H1 (cell line): ENCODE measurements at regions not wholly inside any gene's neighbourhood (a gene's known extent, or its start where the extent isn't known, plus 50 kb on each side); places are given as distances from the start of the nearest gene placed in this dataset.
A peak's percentile ranks its signal among the peaks of the same experiment; 100 is the strongest.

ENCODE experiments used
- CTCF ChIA-PET: fragments of 300-600 bp; sonication (Branson Sonifier 250); formaldehyde crosslinking; loops from one replicate; lab custom pipeline; 2021; ENCODE audit not compliant: partially characterized antibody; lab: Charles Lee
- POLR2A ChIA-PET: fragments of 300-600 bp; sonication (Branson Sonifier 250); formaldehyde crosslinking; loops from one replicate; lab custom pipeline; 2021; ENCODE audit warnings: inconsistent platforms; ENCODE audit not compliant: partially characterized antibody; lab: Charles Lee
- DNase-seq, 2 experiments: peaks; one replicate each; pipeline versions ENCODE4 v3.0.0 to v3.0.0-alpha.2; 2010 to 2022; ENCODE audit warnings: low spot score in 2 of 2, low read depth in 1 of 2, mixed read lengths in 1 of 2
- FAIRE-seq: peaks from 2 replicates; lab custom pipeline; 2011; peaks lifted over from hg19 to GRCh38; lab: Jason Lieb, UNC
- H2AFZ ChIP-seq: 2 replicates; pipeline ENCODE4 v1.8.1; 2012; ENCODE audit warnings: low read length, inconsistent platforms
- H2AK5ac ChIP-seq: 2 replicates; pipeline ENCODE4 v1.6.1; 2013; ENCODE audit warnings: low read depth, low read length
- H2BK120ac ChIP-seq: replicated peaks from 2 replicates; pipeline ENCODE3; 2013; ENCODE audit warnings: low read depth, low read length, inconsistent platforms
- H2BK12ac ChIP-seq: 2 replicates; pipeline ENCODE4 v1.6.1; 2013; ENCODE audit warnings: low read depth, low read length
- H2BK15ac ChIP-seq: 2 replicates; pipeline ENCODE4 v1.6.1; 2013; ENCODE audit warnings: low read length
- H2BK20ac ChIP-seq: 2 replicates; pipeline ENCODE4 v1.6.1; 2013; ENCODE audit warnings: low read length
- H2BK5ac ChIP-seq: 2 replicates; pipeline ENCODE4 v1.6.1; 2013; ENCODE audit warnings: low read depth, low read length
- H3K14ac ChIP-seq: 2 replicates; pipeline ENCODE4 v1.6.1; 2013; ENCODE audit warnings: inconsistent platforms; ENCODE audit not compliant: insufficient read length
- H3K18ac ChIP-seq: 2 replicates; pipeline ENCODE4 v1.6.1; 2013; ENCODE audit warnings: low read length; ENCODE audit errors: extremely low read depth
- H3K23ac ChIP-seq: 2 replicates; pipeline ENCODE4 v1.6.1; 2013; ENCODE audit warnings: inconsistent platforms; ENCODE audit not compliant: insufficient read length
- H3K23me2 ChIP-seq: 2 replicates; pipeline ENCODE4 v1.6.1; 2013; ENCODE audit warnings: low read depth, low read length
- H3K27ac ChIP-seq: 2 replicates; pipeline ENCODE4 v1.6.1; 2011; ENCODE audit warnings: low read depth, low read length, inconsistent platforms
- H3K27me3 ChIP-seq, 4 experiments: replicated peaks in 1 of 4; 1 replicate in 1 of 4; 2 replicates in 3 of 4; pipeline versions ENCODE4 v1.6.1 to v1.8.1; 2011 to 2013; ENCODE audit warnings: low read length in 3 of 4, mild to moderate bottlenecking in 3 of 4, inconsistent platforms in 2 of 4, mixed read lengths in 2 of 4, moderate library complexity in 1 of 4; ENCODE audit not compliant: control insufficient read depth in 3 of 4, insufficient read depth in 3 of 4; ENCODE audit errors: extremely low read depth in 1 of 4
- H3K36me3 ChIP-seq, 4 experiments: 2 replicates each; pipeline versions ENCODE4 v1.6.1 to v1.8.1; 2011 to 2013; ENCODE audit warnings: mild to moderate bottlenecking in 4 of 4, low read length in 3 of 4, moderate library complexity in 2 of 4, control low read depth in 1 of 4, inconsistent platforms in 1 of 4; ENCODE audit not compliant: insufficient read depth in 4 of 4, control insufficient read depth in 2 of 4
- H3K4ac ChIP-seq: replicated peaks from 2 replicates; pipeline ENCODE3; 2013; ENCODE audit warnings: low read length, low read depth, mixed read lengths, inconsistent platforms; ENCODE audit not compliant: insufficient read length
- H3K4me1 ChIP-seq, 4 experiments: replicated peaks in 1 of 4; 1 replicate in 1 of 4; 2 replicates in 3 of 4; pipeline versions ENCODE4 v1.6.1 to v1.8.1; 2011 to 2013; ENCODE audit warnings: low read length in 3 of 4, inconsistent platforms in 2 of 4, mixed read lengths in 1 of 4; ENCODE audit not compliant: insufficient read depth in 4 of 4, control insufficient read depth in 3 of 4
- H3K4me2 ChIP-seq, 2 experiments: 2 replicates each; pipeline versions ENCODE4 v1.6.1 to v1.8.1; 2011 to 2013; ENCODE audit warnings: low read depth in 2 of 2, low read length in 2 of 2, control low read depth in 1 of 2, inconsistent platforms in 1 of 2, mild to moderate bottlenecking in 1 of 2; ENCODE audit not compliant: insufficient read depth in 1 of 2
- H3K4me3 ChIP-seq, 4 experiments: fragments of 200-600, 300-600 bp in 1 of 4; sonication (generic), shearing (Covaris generic), sonication (Bioruptor Twin) in 1 of 4; 2 replicates each; pipeline versions ENCODE4 v1.5.1 to v1.8.1; 2011 to 2016; ENCODE audit warnings: low read length in 4 of 4, low read depth in 3 of 4, control low read depth in 2 of 4, inconsistent platforms in 2 of 4, mild to moderate bottlenecking in 2 of 4, mixed read lengths in 1 of 4, moderate library complexity in 1 of 4; ENCODE audit not compliant: insufficient read depth in 2 of 4; ENCODE audit errors: extremely low read depth in 1 of 4
- H3K56ac ChIP-seq: replicated peaks from 2 replicates; pipeline ENCODE3; 2013; ENCODE audit warnings: low read depth, mild to moderate bottlenecking, mixed read lengths, low read length, inconsistent platforms; ENCODE audit not compliant: insufficient read length
- H3K79me1 ChIP-seq: 2 replicates; pipeline ENCODE4 v1.6.1; 2013; ENCODE audit warnings: low read depth, low read length, control low read depth
- H3K79me2 ChIP-seq, 2 experiments: 2 replicates each; pipeline versions ENCODE4 v1.6.1 to v1.8.1; 2012 to 2013; ENCODE audit warnings: low read length in 2 of 2, mild to moderate bottlenecking in 2 of 2, inconsistent platforms in 1 of 2; ENCODE audit not compliant: insufficient read depth in 2 of 2, control insufficient read depth in 1 of 2
- H3K9ac ChIP-seq, 4 experiments: replicated peaks in 1 of 4; 1 replicate in 1 of 4; 2 replicates in 3 of 4; pipeline versions ENCODE4 v1.6.1 to v1.8.1; 2011 to 2013; ENCODE audit warnings: low read depth in 3 of 4, low read length in 3 of 4, control low read depth in 2 of 4, mild to moderate bottlenecking in 2 of 4, moderate library complexity in 2 of 4, inconsistent platforms in 1 of 4; ENCODE audit errors: extremely low read depth in 1 of 4
- H3K9me3 ChIP-seq, 2 experiments: 2 replicates each; pipeline versions ENCODE4 v1.6.1 to v1.8.1; 2012 to 2013; ENCODE audit warnings: mild to moderate bottlenecking in 2 of 2, moderate library complexity in 2 of 2, control low read depth in 1 of 2, inconsistent platforms in 1 of 2, low read depth in 1 of 2, low read length in 1 of 2, mixed read lengths in 1 of 2; ENCODE audit not compliant: insufficient read depth in 2 of 2
- H4K20me1 ChIP-seq, 2 experiments: replicated peaks in 1 of 2; 2 replicates each; pipeline versions ENCODE3 to v1.8.1; 2011 to 2013; ENCODE audit warnings: inconsistent platforms in 2 of 2, low read length in 2 of 2, mild to moderate bottlenecking in 1 of 2; ENCODE audit not compliant: insufficient read depth in 2 of 2, control insufficient read depth in 1 of 2
- H4K5ac ChIP-seq: 2 replicates; pipeline ENCODE4 v1.6.1; 2013; ENCODE audit warnings: low read length, low read depth, mixed read lengths, inconsistent platforms; ENCODE audit not compliant: insufficient read length
- H4K8ac ChIP-seq: 2 replicates; pipeline ENCODE4 v1.8.0; 2013; ENCODE audit warnings: mild to moderate bottlenecking, moderate library complexity, low read length, inconsistent platforms; ENCODE audit not compliant: insufficient read depth; ENCODE audit errors: extremely low read depth
- H4K91ac ChIP-seq: replicated peaks from 2 replicates; pipeline ENCODE3; 2013; ENCODE audit warnings: low read length, mixed read lengths, inconsistent platforms; ENCODE audit not compliant: insufficient read length
- BCL11A ChIP-seq, 2 experiments: IDR thresholded peaks; one replicate each; pipeline ENCODE4 v1.6.1; 2011; ENCODE audit warnings: low read depth in 2 of 2, low read length in 2 of 2, mild to moderate bottlenecking in 2 of 2
- HDAC6 ChIP-seq: IDR thresholded peaks from one replicate; pipeline ENCODE4 v1.7.1; 2012; ENCODE audit warnings: low read depth, mild to moderate bottlenecking, inconsistent platforms, low read length, moderate library complexity
- WGBS, 2 experiments: shearing (Covaris generic) in 1 of 2; methylation state at CpG; one replicate each; pipeline versions ENCODE4 v1.1.6 to v1.1.7; 2013 to 2015; ENCODE audit warnings: low lambda C conversion rate in 2 of 2, mixed read lengths in 2 of 2, inconsistent platforms in 1 of 2, low coverage in 1 of 2, missing lambda C conversion rate in 1 of 2; ENCODE audit not compliant: insufficient replicate concordance in 2 of 2, insufficient coverage in 1 of 2, insufficient read length in 1 of 2; ENCODE audit errors: extremely low coverage in 1 of 2, missing lambda C conversion rate in 1 of 2; 5-methylcytosine and 5-hydroxymethylcytosine counted together

GRCh38 chr5:39794513-39795210 is 369.9 kb upstream of the DAB2 start:
- Histone ChIP-seq H3K4me2 (no peak overlapping the region), H2BK15ac (no peak overlapping the region), H3K23ac (no peak overlapping the region), H4K91ac (no peak overlapping the region), H2AFZ (peak overlapping the region; percentile 69; the same call in 1 of the 2 replicates), H2BK12ac (no peak overlapping the region), H3K36me3 (no peaks in the 10 kb centered on the region), H2AK5ac (no peak overlapping the region), H4K20me1 (no peaks in the 10 kb centered on the region), H3K79me1 (no peaks in the 10 kb centered on the region), H3K9me3 (no peaks in the 10 kb centered on the region), H3K14ac (no peak overlapping the region), H3K9ac (no peak overlapping the region), H2BK5ac (no peak overlapping the region), H3K4me3 (no peak overlapping the region), H2BK20ac (no peak overlapping the region), H3K27me3 (no peaks in the 10 kb centered on the region), H4K5ac (no peak overlapping the region), H2BK120ac (no peak overlapping the region), H3K18ac (no peak overlapping the region), H3K4me1 (0 out of 7 replicates have a peak, but pooled peaks cover 0 to under 1% (median 0%) of the 10 kb centered on the region in 4 experiments), H3K23me2 (no peaks in the 10 kb centered on the region), H3K79me2 (no peaks in the 10 kb centered on the region), H3K27ac (no peak overlapping the region), H4K8ac (no peak overlapping the region), H3K56ac (no peak overlapping the region), H3K4ac (no peak overlapping the region)
- FAIRE-seq = no peak
- CTCF ChIA-PET = interaction anchor here (0.5 to 1.1 kb wide), 2 partner anchors 80 to 230 kb away, joined by 3 read pairs; no protein-coding TSS in a partner anchor
- POLR2A ChIA-PET = no interaction called here
- 87% methylated on average over 5 of the region's 5 CpGs; no CpG with 5 or more reads in 1 of the 2 experiments for WGBS, 2 experiments
- no peak for TF ChIP-seq BCL11A (IDR thresholded peaks at IDR 0.05; ENCODE audit: low read depth in 2 of 2, low read length in 2 of 2)
- TF ChIP-seq HDAC6 = no peak
- DNase-seq = no peak
